Esophagus mucosa (tissue), 1 donor: ENCODE measurements at regions not wholly inside any gene's neighbourhood (a gene's known extent, or its start where the extent isn't known, plus 50 kb on each side); places are given as distances from the start of the nearest gene placed in this dataset.
"Not testable (repeated sequence)": the region's sequence is repeated elsewhere in the genome, so short reads cannot be mapped to it uniquely, and the experiment has no call there.

ENCODE experiments used
- ATAC-seq: fragments of 200-7000 bp; cut with Tn5 transposase; one replicate; pipeline ENCODE4 v1.9.1; 2020
- donor health status: DM: yes; HTN: yes; CAD: no.

- no peak for ATAC-seq
Observed at GRCh38 chr5:66354422-66354821, 210.3 kb downstream of the SREK1 start.

GRCh38 chr5:66356011-66356565, 212.0 kb downstream of the SREK1 start:
- no peak for ATAC-seq

GRCh38 chr5:66358741-66359140, 214.6 kb downstream of the SREK1 start:
- no peak for ATAC-seq

- no peak for ATAC-seq
Observed at GRCh38 chr5:66361070-66361469, 217.0 kb downstream of the SREK1 start.

- no peak for ATAC-seq
Observed at GRCh38 chr5:66362046-66362445, 217.9 kb downstream of the SREK1 start.

- no peak for ATAC-seq
Observed at GRCh38 chr5:66362687-66363086, 218.6 kb downstream of the SREK1 start.

GRCh38 chr5:66363097-66363496, 219.0 kb downstream of the SREK1 start:
- ATAC-seq = no peak

- no peak for ATAC-seq
Observed at GRCh38 chr5:66364186-66364585, 220.1 kb downstream of the SREK1 start.

GRCh38 chr5:66365981-66366380, 221.9 kb downstream of the SREK1 start:
- no peak for ATAC-seq

- ATAC-seq = no peak
Observed at GRCh38 chr5:66367814-66368541, 223.9 kb downstream of the SREK1 start.

- no peak for ATAC-seq
Observed at GRCh38 chr5:66368811-66369210, 224.7 kb downstream of the SREK1 start.

GRCh38 chr5:66377747-66378146, 218.4 kb upstream of the MAST4 start:
- no peak for ATAC-seq

GRCh38 chr5:66378407-66378806, 217.8 kb upstream of the MAST4 start:
- ATAC-seq = no peak

- ATAC-seq = no peak
Observed at GRCh38 chr5:66382152-66382551, 214.0 kb upstream of the MAST4 start.

- ATAC-seq = not testable (repeated sequence)
Observed at GRCh38 chr5:66405145-66405544, 191.0 kb upstream of the MAST4 start.

GRCh38 chr5:66406761-66407336, 189.3 kb upstream of the MAST4 start:
- no peak for ATAC-seq

GRCh38 chr5:66407765-66408164, 188.4 kb upstream of the MAST4 start:
- no peak for ATAC-seq

- no peak for ATAC-seq
Observed at GRCh38 chr5:66408576-66408975, 187.6 kb upstream of the MAST4 start.

GRCh38 chr5:66410122-66410521, 186.1 kb upstream of the MAST4 start:
- no peak for ATAC-seq

- ATAC-seq = no peak
Observed at GRCh38 chr5:66411701-66412100, 184.5 kb upstream of the MAST4 start.

- ATAC-seq = no peak
Observed at GRCh38 chr5:66413931-66414330, 182.3 kb upstream of the MAST4 start.

- no peak for ATAC-seq
Observed at GRCh38 chr5:66415208-66415607, 181.0 kb upstream of the MAST4 start.

- ATAC-seq = no peak
Observed at GRCh38 chr5:66416698-66417097, 179.5 kb upstream of the MAST4 start.

- ATAC-seq = no peak
Observed at GRCh38 chr5:66417781-66418180, 178.4 kb upstream of the MAST4 start.
